ENCODE measurements at regions not wholly inside any gene's neighbourhood (a gene's known extent, or its start where the extent isn't known, plus 50 kb on each side); places are given as distances from the start of the nearest gene placed in this dataset.
A peak's percentile ranks its signal among the peaks of the same experiment; 100 is the strongest.

GRCh38 chr4:163649557-163650091 lies 155.1 kb downstream of the TMA16 start:
- no peak overlapping the region for H3K4me3 ChIP-seq (ENCODE audit: low read depth, low read length)
- TF ChIP-seq, protein P1, sequence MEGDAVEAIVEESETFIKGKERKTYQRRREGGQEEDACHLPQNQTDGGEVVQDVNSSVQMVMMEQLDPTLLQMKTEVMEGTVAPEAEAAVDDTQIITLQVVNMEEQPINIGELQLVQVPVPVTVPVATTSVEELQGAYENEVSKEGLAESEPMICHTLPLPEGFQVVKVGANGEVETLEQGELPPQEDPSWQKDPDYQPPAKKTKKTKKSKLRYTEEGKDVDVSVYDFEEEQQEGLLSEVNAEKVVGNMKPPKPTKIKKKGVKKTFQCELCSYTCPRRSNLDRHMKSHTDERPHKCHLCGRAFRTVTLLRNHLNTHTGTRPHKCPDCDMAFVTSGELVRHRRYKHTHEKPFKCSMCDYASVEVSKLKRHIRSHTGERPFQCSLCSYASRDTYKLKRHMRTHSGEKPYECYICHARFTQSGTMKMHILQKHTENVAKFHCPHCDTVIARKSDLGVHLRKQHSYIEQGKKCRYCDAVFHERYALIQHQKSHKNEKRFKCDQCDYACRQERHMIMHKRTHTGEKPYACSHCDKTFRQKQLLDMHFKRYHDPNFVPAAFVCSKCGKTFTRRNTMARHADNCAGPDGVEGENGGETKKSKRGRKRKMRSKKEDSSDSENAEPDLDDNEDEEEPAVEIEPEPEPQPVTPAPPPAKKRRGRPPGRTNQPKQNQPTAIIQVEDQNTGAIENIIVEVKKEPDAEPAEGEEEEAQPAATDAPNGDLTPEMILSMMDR (IDR thresholded peaks at IDR 0.05; ENCODE audit: low read depth, low read length, missing control alignments) = no peak
- DNase-seq (ENCODE audit: low read depth) = no peak

DNA sequence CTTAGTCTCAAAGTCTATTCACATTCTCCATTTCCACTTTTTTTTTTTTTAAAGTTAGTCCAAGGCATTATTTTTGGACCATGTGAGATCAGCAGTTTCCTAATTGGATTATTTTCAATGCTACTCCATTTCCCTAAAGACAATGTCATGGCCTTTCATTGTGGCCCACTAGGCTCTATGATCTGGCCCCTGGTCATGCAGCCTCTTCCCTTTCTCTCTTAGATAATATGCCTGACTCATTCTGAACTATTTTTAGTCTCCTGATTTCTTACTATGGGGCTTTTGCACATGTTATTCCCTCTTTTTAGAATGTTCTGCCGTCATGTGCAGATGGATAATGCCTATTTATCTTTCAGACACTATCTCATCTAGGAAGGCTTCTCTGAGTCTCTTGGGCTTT lies 157.3 kb downstream of the TMA16 start:
- no peak for DNase-seq (ENCODE audit: low read depth)
- TF ChIP-seq, protein P1 (IDR thresholded peaks at IDR 0.05; ENCODE audit: low read depth, low read length, missing control alignments) = no peak
- no peak overlapping the region for H3K4me3 ChIP-seq (ENCODE audit: low read depth, low read length)

DNA sequence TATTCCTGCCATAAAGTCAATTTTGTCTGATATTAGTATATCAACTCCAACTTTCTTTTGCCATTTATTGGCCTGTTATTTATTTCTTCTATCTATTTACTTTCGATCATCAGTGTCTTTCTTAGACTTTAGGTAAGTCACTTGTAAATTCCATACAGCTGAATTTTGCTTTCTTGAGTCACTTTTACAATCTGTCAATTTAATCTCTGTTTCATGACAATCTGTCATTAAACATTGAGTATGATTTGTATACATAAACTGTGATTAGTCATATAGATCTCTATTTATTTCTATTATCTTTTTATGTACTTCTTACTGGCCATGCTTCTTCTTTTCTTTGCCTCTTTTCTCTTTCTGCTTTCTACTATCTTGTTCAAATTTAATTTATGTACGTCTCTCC lies 160.1 kb downstream of the TMA16 start:
- TF ChIP-seq, protein P1 (IDR thresholded peaks at IDR 0.05; ENCODE audit: low read depth, low read length, missing control alignments) = no peak
- no peak overlapping the region for H3K4me3 ChIP-seq (ENCODE audit: low read depth, low read length)
- no peak for DNase-seq (ENCODE audit: low read depth)

- DNase-seq (ENCODE audit: low read depth) = no peak
- no peak overlapping the region for H3K4me3 ChIP-seq (ENCODE audit: low read depth, low read length)
- TF ChIP-seq, protein P1 (IDR thresholded peaks at IDR 0.05; ENCODE audit: low read depth, low read length, missing control alignments) = no peak
Measured at GRCh38 chr4:163660636-163661035, 166.1 kb downstream of the TMA16 start.

DNA sequence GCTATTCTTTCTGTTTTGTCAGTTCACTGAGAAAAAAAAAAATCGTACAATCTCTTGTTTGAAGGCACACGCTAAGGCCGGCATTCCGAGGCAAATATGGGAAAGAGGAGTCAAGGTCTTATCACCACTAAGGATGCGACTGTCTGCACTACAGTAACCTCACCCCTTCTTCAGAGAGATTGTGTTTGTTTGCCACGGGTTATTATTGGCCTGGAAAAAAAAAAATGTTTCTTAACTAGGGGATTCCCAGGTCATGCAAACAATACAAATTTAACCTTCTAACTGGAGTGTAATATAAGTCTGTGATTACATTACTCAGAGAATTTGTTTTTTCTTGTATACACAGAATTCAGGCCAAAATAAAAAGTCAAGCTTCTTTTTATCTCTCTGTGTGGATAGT lies 168.3 kb downstream of the TMA16 start:
- DNase-seq (ENCODE audit: low read depth) = no peak
- TF ChIP-seq, protein P1 (IDR thresholded peaks at IDR 0.05; ENCODE audit: low read depth, low read length, missing control alignments) = no peak
- H3K4me3 ChIP-seq (ENCODE audit: low read depth, low read length) = no peak overlapping the region

- TF ChIP-seq, protein P1 (IDR thresholded peaks at IDR 0.05; ENCODE audit: low read depth, low read length, missing control alignments) = no peak
- peak; percentile 73 for DNase-seq (ENCODE audit: low read depth)
- H3K4me3 ChIP-seq (ENCODE audit: low read depth, low read length) = no peak overlapping the region
Measured at GRCh38 chr4:163663454-163664225, 169.2 kb downstream of the TMA16 start.

- DNase-seq (ENCODE audit: low read depth) = no peak
- H3K4me3 ChIP-seq (ENCODE audit: low read depth, low read length) = no peak overlapping the region
- TF ChIP-seq, protein P1 (IDR thresholded peaks at IDR 0.05; ENCODE audit: low read depth, low read length, missing control alignments) = no peak
Measured at GRCh38 chr4:163665101-163665500, 170.6 kb downstream of the TMA16 start.
